ENCODE measurements at regions not wholly inside any gene's neighbourhood (a gene's known extent, or its start where the extent isn't known, plus 50 kb on each side); places are given as distances from the start of the nearest gene placed in this dataset.

GRCh38 chrX:146658379-146658778 lies 151.2 kb upstream of the CXorf51B start:
- TF ChIP-seq, protein P1, sequence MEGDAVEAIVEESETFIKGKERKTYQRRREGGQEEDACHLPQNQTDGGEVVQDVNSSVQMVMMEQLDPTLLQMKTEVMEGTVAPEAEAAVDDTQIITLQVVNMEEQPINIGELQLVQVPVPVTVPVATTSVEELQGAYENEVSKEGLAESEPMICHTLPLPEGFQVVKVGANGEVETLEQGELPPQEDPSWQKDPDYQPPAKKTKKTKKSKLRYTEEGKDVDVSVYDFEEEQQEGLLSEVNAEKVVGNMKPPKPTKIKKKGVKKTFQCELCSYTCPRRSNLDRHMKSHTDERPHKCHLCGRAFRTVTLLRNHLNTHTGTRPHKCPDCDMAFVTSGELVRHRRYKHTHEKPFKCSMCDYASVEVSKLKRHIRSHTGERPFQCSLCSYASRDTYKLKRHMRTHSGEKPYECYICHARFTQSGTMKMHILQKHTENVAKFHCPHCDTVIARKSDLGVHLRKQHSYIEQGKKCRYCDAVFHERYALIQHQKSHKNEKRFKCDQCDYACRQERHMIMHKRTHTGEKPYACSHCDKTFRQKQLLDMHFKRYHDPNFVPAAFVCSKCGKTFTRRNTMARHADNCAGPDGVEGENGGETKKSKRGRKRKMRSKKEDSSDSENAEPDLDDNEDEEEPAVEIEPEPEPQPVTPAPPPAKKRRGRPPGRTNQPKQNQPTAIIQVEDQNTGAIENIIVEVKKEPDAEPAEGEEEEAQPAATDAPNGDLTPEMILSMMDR (IDR thresholded peaks at IDR 0.05): no peak
- TF ChIP-seq POLR2A (IDR thresholded peaks at IDR 0.05): no peak

Data from right lobe of liver (tissue), 4 donors.